ENCODE measurements at regions not wholly inside any gene's neighbourhood (a gene's known extent, or its start where the extent isn't known, plus 50 kb on each side); places are given as distances from the start of the nearest gene placed in this dataset.

- H3K4me1 Mint-ChIP-seq = no peaks in the 10 kb centered on the region
- ATAC-seq (replicated peaks; ENCODE audit: extremely low read depth, poor library complexity, severe bottlenecking) (no peak), DNase-seq (ENCODE audit: low spot score in 2 of 2) (no peak)
- H3K4me3 Mint-ChIP-seq = no peak overlapping the region
- no peaks in the 10 kb centered on the region for H3K36me3 Mint-ChIP-seq (ENCODE audit: insufficient read depth)
- no peak overlapping the region for H3K27ac Mint-ChIP-seq (ENCODE audit: low read depth)
- H3K27me3 Mint-ChIP-seq = peaks cover 6% of the 10 kb centered on the region
- no peaks in the 10 kb centered on the region for H3K9me3 Mint-ChIP-seq
Measured at GRCh38 chr10:27599546-27599945, 95.4 kb downstream of the RAB18 start.

GRCh38 chr10:27600930-27601329, 96.8 kb downstream of the RAB18 start:
- DNase-seq (ENCODE audit: low spot score in 2 of 2) (no peak), ATAC-seq (replicated peaks; ENCODE audit: extremely low read depth, poor library complexity, severe bottlenecking) (no peak)
- no peaks in the 10 kb centered on the region for H3K9me3 Mint-ChIP-seq
- H3K27ac Mint-ChIP-seq (ENCODE audit: low read depth) = no peak overlapping the region
- no peaks in the 10 kb centered on the region for H3K4me1 Mint-ChIP-seq
- no peak overlapping the region for H3K4me3 Mint-ChIP-seq
- no peaks in the 10 kb centered on the region for H3K36me3 Mint-ChIP-seq (ENCODE audit: insufficient read depth)
- H3K27me3 Mint-ChIP-seq = peaks cover 8% of the 10 kb centered on the region

GRCh38 chr10:27601503-27601902, 97.4 kb downstream of the RAB18 start:
- ATAC-seq (replicated peaks; ENCODE audit: extremely low read depth, poor library complexity, severe bottlenecking) (no peak), DNase-seq (ENCODE audit: low spot score in 2 of 2) (no peak)
- no peak overlapping the region for H3K27ac Mint-ChIP-seq (ENCODE audit: low read depth)

GRCh38 chr10:27601946-27602538, 97.9 kb downstream of the RAB18 start:
- ATAC-seq (replicated peaks; ENCODE audit: extremely low read depth, poor library complexity, severe bottlenecking) (no peak), DNase-seq (ENCODE audit: low spot score in 2 of 2) (no peak)
- no peaks in the 10 kb centered on the region for H3K36me3 Mint-ChIP-seq (ENCODE audit: insufficient read depth)
- no peaks in the 10 kb centered on the region for H3K9me3 Mint-ChIP-seq
- H3K27ac Mint-ChIP-seq (ENCODE audit: low read depth) = no peak overlapping the region
- H3K4me1 Mint-ChIP-seq = no peaks in the 10 kb centered on the region
- H3K4me3 Mint-ChIP-seq = no peak overlapping the region
- peaks cover 18% of the 10 kb centered on the region for H3K27me3 Mint-ChIP-seq

More at GRCh38 chr10:27601503-27601902, 97.4 kb downstream of the RAB18 start:
- Mint-ChIP-seq H3K9me3 (no peaks in the 10 kb centered on the region), H3K4me1 (no peaks in the 10 kb centered on the region), H3K4me3 (no peak overlapping the region), H3K27me3 (peaks cover 13% of the 10 kb centered on the region), H3K36me3 (ENCODE audit: insufficient read depth) (no peaks in the 10 kb centered on the region)

- no peak for ATAC-seq (replicated peaks; ENCODE audit: extremely low read depth, poor library complexity, severe bottlenecking)
- Mint-ChIP-seq H3K9me3 (no peaks in the 10 kb centered on the region), H3K27ac (ENCODE audit: low read depth) (no peak overlapping the region), H3K4me1 (no peaks in the 10 kb centered on the region), H3K27me3 (peaks cover 18% of the 10 kb centered on the region), H3K4me3 (no peak overlapping the region), H3K36me3 (ENCODE audit: insufficient read depth) (peaks cover 2% of the 10 kb centered on the region)
- no peak for DNase-seq (ENCODE audit: low spot score in 2 of 2)
Measured at GRCh38 chr10:27603104-27603503, 99.0 kb downstream of the RAB18 start.

- H3K9me3 Mint-ChIP-seq = no peaks in the 10 kb centered on the region
- ATAC-seq (replicated peaks; ENCODE audit: extremely low read depth, poor library complexity, severe bottlenecking) = no peak
- no peak overlapping the region for H3K4me3 Mint-ChIP-seq
- H3K36me3 Mint-ChIP-seq (ENCODE audit: insufficient read depth) = peaks cover 2% of the 10 kb centered on the region
- no peak overlapping the region for H3K27ac Mint-ChIP-seq (ENCODE audit: low read depth)
- H3K27me3 Mint-ChIP-seq = peaks cover 12% of the 10 kb centered on the region
- no peak for DNase-seq (ENCODE audit: low spot score in 2 of 2)
- H3K4me1 Mint-ChIP-seq = no peaks in the 10 kb centered on the region
Measured at GRCh38 chr10:27605318-27605717, 101.2 kb downstream of the RAB18 start.

GRCh38 chr10:27607591-27607990, 103.5 kb downstream of the RAB18 start:
- DNase-seq (ENCODE audit: low spot score in 2 of 2) (no peak), ATAC-seq (replicated peaks; ENCODE audit: extremely low read depth, poor library complexity, severe bottlenecking) (no peak)
- H3K4me1 Mint-ChIP-seq = no peaks in the 10 kb centered on the region
- peaks cover 2% of the 10 kb centered on the region for H3K36me3 Mint-ChIP-seq (ENCODE audit: insufficient read depth)
- H3K27ac Mint-ChIP-seq (ENCODE audit: low read depth) = no peak overlapping the region
- H3K27me3 Mint-ChIP-seq = peaks cover 12% of the 10 kb centered on the region
- H3K9me3 Mint-ChIP-seq = no peaks in the 10 kb centered on the region
- H3K4me3 Mint-ChIP-seq = no peak overlapping the region

- no peak overlapping the region for H3K4me3 Mint-ChIP-seq
- ATAC-seq (replicated peaks; ENCODE audit: extremely low read depth, poor library complexity, severe bottlenecking) (no peak), DNase-seq (ENCODE audit: low spot score in 2 of 2) (no peak)
Measured at GRCh38 chr10:27611236-27611635, 107.1 kb downstream of the RAB18 start.

GRCh38 chr10:27611744-27612550, 107.8 kb downstream of the RAB18 start:
- Mint-ChIP-seq H3K36me3 (ENCODE audit: insufficient read depth) (peaks cover 2% of the 10 kb centered on the region), H3K9me3 (no peaks in the 10 kb centered on the region), H3K4me3 (no peak overlapping the region), H3K27ac (ENCODE audit: low read depth) (no peak overlapping the region), H3K4me1 (peaks cover 6% of the 10 kb centered on the region), H3K27me3 (peaks cover 23% of the 10 kb centered on the region)
- ATAC-seq (replicated peaks; ENCODE audit: extremely low read depth, poor library complexity, severe bottlenecking) = no peak
- no peak for DNase-seq (ENCODE audit: low spot score in 2 of 2)

More at GRCh38 chr10:27611236-27611635, 107.1 kb downstream of the RAB18 start:
- Mint-ChIP-seq H3K4me1 (peaks cover 6% of the 10 kb centered on the region), H3K9me3 (no peaks in the 10 kb centered on the region), H3K36me3 (ENCODE audit: insufficient read depth) (peaks cover 2% of the 10 kb centered on the region), H3K27me3 (peaks cover 27% of the 10 kb centered on the region), H3K27ac (ENCODE audit: low read depth) (no peak overlapping the region)

GRCh38 chr10:27612551-27613035, 108.5 kb downstream of the RAB18 start:
- no peak overlapping the region for H3K27ac Mint-ChIP-seq (ENCODE audit: low read depth)
- H3K4me3 Mint-ChIP-seq = no peak overlapping the region
- H3K9me3 Mint-ChIP-seq = no peaks in the 10 kb centered on the region
- ATAC-seq (replicated peaks; ENCODE audit: extremely low read depth, poor library complexity, severe bottlenecking) (no peak), DNase-seq (ENCODE audit: low spot score in 2 of 2) (no peak)
- H3K4me1 Mint-ChIP-seq = peaks cover 6% of the 10 kb centered on the region
- H3K36me3 Mint-ChIP-seq (ENCODE audit: insufficient read depth) = peaks cover 1% of the 10 kb centered on the region
- H3K27me3 Mint-ChIP-seq = peaks cover 23% of the 10 kb centered on the region

- Mint-ChIP-seq H3K36me3 (ENCODE audit: insufficient read depth) (no peaks in the 10 kb centered on the region), H3K9me3 (no peaks in the 10 kb centered on the region), H3K4me1 (peaks cover 6% of the 10 kb centered on the region), H3K27me3 (peaks cover 42% of the 10 kb centered on the region), H3K4me3 (no peak overlapping the region), H3K27ac (ENCODE audit: low read depth) (no peak overlapping the region)
- no peak for ATAC-seq (replicated peaks; ENCODE audit: extremely low read depth, poor library complexity, severe bottlenecking)
- no peak for DNase-seq (ENCODE audit: low spot score in 2 of 2)
Measured at GRCh38 chr10:27614776-27615175, 110.7 kb downstream of the RAB18 start.

- ATAC-seq (replicated peaks; ENCODE audit: extremely low read depth, poor library complexity, severe bottlenecking) (no peak), DNase-seq (ENCODE audit: low spot score in 2 of 2) (no peak)
- H3K4me1 Mint-ChIP-seq = peaks cover 6% of the 10 kb centered on the region
- peaks cover 46% of the 10 kb centered on the region for H3K27me3 Mint-ChIP-seq
- H3K9me3 Mint-ChIP-seq = no peaks in the 10 kb centered on the region
- no peaks in the 10 kb centered on the region for H3K36me3 Mint-ChIP-seq (ENCODE audit: insufficient read depth)
- H3K27ac Mint-ChIP-seq (ENCODE audit: low read depth) = no peak overlapping the region
- no peak overlapping the region for H3K4me3 Mint-ChIP-seq
Measured at GRCh38 chr10:27618036-27618615, 114.0 kb downstream of the RAB18 start.

GRCh38 chr10:27618906-27619305, 114.8 kb downstream of the RAB18 start:
- Mint-ChIP-seq H3K36me3 (ENCODE audit: insufficient read depth) (no peaks in the 10 kb centered on the region), H3K27ac (ENCODE audit: low read depth) (no peak overlapping the region), H3K4me3 (no peak overlapping the region)

More at GRCh38 chr10:27618906-27619305, 114.8 kb downstream of the RAB18 start:
- H3K4me1 Mint-ChIP-seq = peaks cover 6% of the 10 kb centered on the region
- DNase-seq (ENCODE audit: low spot score in 2 of 2) = no peak
- H3K27me3 Mint-ChIP-seq = peaks cover 53% of the 10 kb centered on the region
- no peaks in the 10 kb centered on the region for H3K9me3 Mint-ChIP-seq
- no peak for ATAC-seq (replicated peaks; ENCODE audit: extremely low read depth, poor library complexity, severe bottlenecking)

Measured in central memory CD8-positive, alpha-beta T cell (primary cell).